ENCODE measurements at regions not wholly inside any gene's neighbourhood (a gene's known extent, or its start where the extent isn't known, plus 50 kb on each side); places are given as distances from the start of the nearest gene placed in this dataset.

- no peak for DNase-seq (ENCODE audit: extremely low spot score, unreplicated experiment)
- TF ChIP-seq, protein P1, sequence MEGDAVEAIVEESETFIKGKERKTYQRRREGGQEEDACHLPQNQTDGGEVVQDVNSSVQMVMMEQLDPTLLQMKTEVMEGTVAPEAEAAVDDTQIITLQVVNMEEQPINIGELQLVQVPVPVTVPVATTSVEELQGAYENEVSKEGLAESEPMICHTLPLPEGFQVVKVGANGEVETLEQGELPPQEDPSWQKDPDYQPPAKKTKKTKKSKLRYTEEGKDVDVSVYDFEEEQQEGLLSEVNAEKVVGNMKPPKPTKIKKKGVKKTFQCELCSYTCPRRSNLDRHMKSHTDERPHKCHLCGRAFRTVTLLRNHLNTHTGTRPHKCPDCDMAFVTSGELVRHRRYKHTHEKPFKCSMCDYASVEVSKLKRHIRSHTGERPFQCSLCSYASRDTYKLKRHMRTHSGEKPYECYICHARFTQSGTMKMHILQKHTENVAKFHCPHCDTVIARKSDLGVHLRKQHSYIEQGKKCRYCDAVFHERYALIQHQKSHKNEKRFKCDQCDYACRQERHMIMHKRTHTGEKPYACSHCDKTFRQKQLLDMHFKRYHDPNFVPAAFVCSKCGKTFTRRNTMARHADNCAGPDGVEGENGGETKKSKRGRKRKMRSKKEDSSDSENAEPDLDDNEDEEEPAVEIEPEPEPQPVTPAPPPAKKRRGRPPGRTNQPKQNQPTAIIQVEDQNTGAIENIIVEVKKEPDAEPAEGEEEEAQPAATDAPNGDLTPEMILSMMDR (conservative IDR thresholded peaks at IDR 0.05), result no peak
These were observed 64.6 kb upstream of the CAST start for GRCh38 chr5:96597438-96598020.

GRCh38 chr5:96601200-96601599 lies 61.0 kb upstream of the CAST start:
- H3K27ac Mint-ChIP-seq, result no peak overlapping the region
- H3K9me3 Mint-ChIP-seq, result no peaks in the 10 kb centered on the region
- no peak overlapping the region for H3K4me3 Mint-ChIP-seq
- H3K27me3 Mint-ChIP-seq, result peaks cover 14% of the 10 kb centered on the region
- H3K4me1 Mint-ChIP-seq (ENCODE audit: unreplicated experiment), result no peaks in the 10 kb centered on the region
- no peaks in the 10 kb centered on the region for H3K36me3 Mint-ChIP-seq
- TF ChIP-seq, protein P1 (conservative IDR thresholded peaks at IDR 0.05), result no peak
- no peak for DNase-seq (ENCODE audit: extremely low spot score, unreplicated experiment)

More at GRCh38 chr5:96597438-96598020, 64.6 kb upstream of the CAST start:
- H3K4me3 Mint-ChIP-seq, result no peak overlapping the region
- H3K27me3 Mint-ChIP-seq, result peaks cover 14% of the 10 kb centered on the region
- no peaks in the 10 kb centered on the region for H3K36me3 Mint-ChIP-seq
- H3K27ac Mint-ChIP-seq, result no peak overlapping the region
- no peaks in the 10 kb centered on the region for H3K4me1 Mint-ChIP-seq (ENCODE audit: unreplicated experiment)
- H3K9me3 Mint-ChIP-seq, result no peaks in the 10 kb centered on the region

- TF ChIP-seq, protein P1 (conservative IDR thresholded peaks at IDR 0.05), result peak; percentile 84
- peaks cover 14% of the 10 kb centered on the region for H3K27me3 Mint-ChIP-seq
- H3K4me1 Mint-ChIP-seq (ENCODE audit: unreplicated experiment), result no peaks in the 10 kb centered on the region
- no peak overlapping the region for H3K4me3 Mint-ChIP-seq
- no peak overlapping the region for H3K27ac Mint-ChIP-seq
- no peaks in the 10 kb centered on the region for H3K36me3 Mint-ChIP-seq
- H3K9me3 Mint-ChIP-seq, result no peaks in the 10 kb centered on the region
- DNase-seq (ENCODE audit: extremely low spot score, unreplicated experiment), result no peak
These were observed 60.4 kb upstream of the CAST start for GRCh38 chr5:96601715-96602244.

- DNase-seq (ENCODE audit: extremely low spot score, unreplicated experiment), result no peak
- peaks cover 14% of the 10 kb centered on the region for H3K27me3 Mint-ChIP-seq
These were observed 59.4 kb upstream of the CAST start for GRCh38 chr5:96602776-96603175.

GRCh38 chr5:96605144-96605837 lies 56.9 kb upstream of the CAST start:
- TF ChIP-seq, protein P1 (conservative IDR thresholded peaks at IDR 0.05), result no peak
- Mint-ChIP-seq H3K36me3 (no peaks in the 10 kb centered on the region), H3K27me3 (peaks cover 12% of the 10 kb centered on the region), H3K9me3 (no peaks in the 10 kb centered on the region), H3K4me3 (no peak overlapping the region), H3K27ac (no peak overlapping the region), H3K4me1 (ENCODE audit: unreplicated experiment) (no peaks in the 10 kb centered on the region)
- no peak for DNase-seq (ENCODE audit: extremely low spot score, unreplicated experiment)

More at GRCh38 chr5:96602776-96603175, 59.4 kb upstream of the CAST start:
- Mint-ChIP-seq H3K36me3 (no peaks in the 10 kb centered on the region), H3K9me3 (no peaks in the 10 kb centered on the region), H3K27ac (no peak overlapping the region), H3K4me1 (ENCODE audit: unreplicated experiment) (no peaks in the 10 kb centered on the region), H3K4me3 (no peak overlapping the region)
- TF ChIP-seq, protein P1 (conservative IDR thresholded peaks at IDR 0.05), result no peak

Data from type B pancreatic cell (in vitro differentiated cells).